Endodermal cell (in vitro differentiated cells): ENCODE measurements at regions not wholly inside any gene's neighbourhood (a gene's known extent, or its start where the extent isn't known, plus 50 kb on each side); places are given as distances from the start of the nearest gene placed in this dataset.

ENCODE experiments used
- DNase-seq: peaks from one replicate; pipeline ENCODE4 v3.0.0-alpha.2; 2017
- H3K27ac ChIP-seq: 2 replicates; pipeline ENCODE4 v1.5.1; 2013; ENCODE audit warnings: mild to moderate bottlenecking, low read depth, low read length, moderate library complexity
- H3K27me3 ChIP-seq: 2 replicates; pipeline ENCODE4 v1.6.1; 2013; ENCODE audit warnings: mild to moderate bottlenecking, low read length, moderate library complexity; ENCODE audit not compliant: insufficient read depth, control insufficient read depth, poor library complexity, severe bottlenecking
- H3K36me3 ChIP-seq: 2 replicates; pipeline ENCODE4 v1.7.0; 2013; ENCODE audit warnings: mild to moderate bottlenecking, low read length, moderate library complexity; ENCODE audit not compliant: control insufficient read depth, insufficient read depth
- H3K4me1 ChIP-seq: one replicate; pipeline ENCODE4 v1.7.0; 2013; ENCODE audit warnings: low read length; ENCODE audit not compliant: control insufficient read depth, insufficient read depth
- H3K4me3 ChIP-seq: 2 replicates; pipeline ENCODE4 v1.5.1; 2013; ENCODE audit warnings: mild to moderate bottlenecking, low read length, moderate library complexity
- H3K9ac ChIP-seq: 2 replicates; pipeline ENCODE4 v1.6.1; 2013; ENCODE audit warnings: mild to moderate bottlenecking, low read length, moderate library complexity; ENCODE audit not compliant: poor library complexity, severe bottlenecking; ENCODE audit errors: extremely low read depth
- H3K9me3 ChIP-seq: 2 replicates; pipeline ENCODE4 v1.6.1; 2013; ENCODE audit warnings: mild to moderate bottlenecking, low read length, moderate library complexity; ENCODE audit not compliant: control insufficient read depth
- H3K27ac Mint-ChIP-seq: 2 replicates; pipeline ENCODE4 v1.8.0; 2020; ENCODE audit warnings: mixed read lengths
- H3K27me3 Mint-ChIP-seq: 2 replicates; pipeline ENCODE4 v1.8.0; 2021; ENCODE audit warnings: mild to moderate bottlenecking, mixed read lengths; ENCODE audit not compliant: insufficient read depth
- H3K36me3 Mint-ChIP-seq: 2 replicates; pipeline ENCODE4 v1.8.0; 2020; ENCODE audit warnings: low read depth, mixed read lengths
- H3K4me1 Mint-ChIP-seq: 2 replicates; pipeline ENCODE4 v1.8.0; 2020; ENCODE audit warnings: mixed read lengths
- H3K4me3 Mint-ChIP-seq: 2 replicates; pipeline ENCODE4 v1.8.0; 2020; ENCODE audit warnings: mild to moderate bottlenecking, moderate library complexity, mixed read lengths
- H3K9me3 Mint-ChIP-seq: 2 replicates; pipeline ENCODE4 v1.8.0; 2020; ENCODE audit warnings: mild to moderate bottlenecking, mixed read lengths
- WGBS, 2 experiments: methylation state at CpG; one replicate each; pipeline versions ENCODE4 v1.1.5 to v1.1.7; 2013; ENCODE audit warnings: missing lambda C conversion rate in 2 of 2, mixed read lengths in 1 of 2; ENCODE audit not compliant: insufficient coverage in 1 of 2, insufficient read length in 1 of 2; 5-methylcytosine and 5-hydroxymethylcytosine counted together
- TF ChIP-seq, protein P1 (sequence below): fragments of 200-600 bp; sonication (generic); conservative IDR thresholded peaks from 2 replicates; pipeline ENCODE4 v1.5.0; 2021; ENCODE audit warnings: antibody characterized with exemption, mild to moderate bottlenecking

DNA sequence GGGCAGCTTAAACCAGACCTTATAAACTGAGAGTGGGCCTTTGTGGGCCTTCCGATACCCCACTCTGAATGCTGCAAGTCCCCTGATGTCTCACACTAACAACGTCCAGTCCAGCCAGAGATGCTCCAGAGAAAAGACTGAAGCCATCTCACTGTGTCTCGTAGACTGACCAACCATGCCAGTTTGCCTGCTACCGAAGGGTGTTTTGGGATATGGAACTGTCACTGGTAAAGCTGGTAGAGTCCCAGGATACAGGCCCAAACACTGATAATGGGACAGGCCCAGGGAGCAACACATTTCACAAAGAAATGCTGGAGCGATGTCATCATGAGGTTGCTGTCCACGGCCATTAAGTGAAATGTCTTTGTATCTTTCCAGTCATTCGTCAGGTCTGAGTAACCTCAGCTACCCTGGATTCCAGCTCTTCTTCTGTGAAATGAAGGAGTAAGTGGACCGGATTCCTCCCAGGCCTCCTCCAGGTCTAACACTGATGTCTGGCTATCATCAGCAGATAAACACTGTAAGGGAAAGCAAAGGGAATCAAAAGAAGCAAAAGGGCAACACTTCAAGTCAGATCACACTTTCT, 81.6 kb downstream of the SLC5A7 start:
- H3K36me3 Mint-ChIP-seq: no peaks in the 10 kb centered on the region
- Histone ChIP-seq H3K9me3 (no peaks in the 10 kb centered on the region), H3K4me1 (no peaks in the 10 kb centered on the region), H3K36me3 (no peaks in the 10 kb centered on the region), H3K4me3 (no peak overlapping the region), H3K27me3 (no peaks in the 10 kb centered on the region), H3K27ac (no peak overlapping the region), H3K9ac (no peak overlapping the region)
- no peak overlapping the region for H3K4me3 Mint-ChIP-seq
- TF ChIP-seq, protein P1, sequence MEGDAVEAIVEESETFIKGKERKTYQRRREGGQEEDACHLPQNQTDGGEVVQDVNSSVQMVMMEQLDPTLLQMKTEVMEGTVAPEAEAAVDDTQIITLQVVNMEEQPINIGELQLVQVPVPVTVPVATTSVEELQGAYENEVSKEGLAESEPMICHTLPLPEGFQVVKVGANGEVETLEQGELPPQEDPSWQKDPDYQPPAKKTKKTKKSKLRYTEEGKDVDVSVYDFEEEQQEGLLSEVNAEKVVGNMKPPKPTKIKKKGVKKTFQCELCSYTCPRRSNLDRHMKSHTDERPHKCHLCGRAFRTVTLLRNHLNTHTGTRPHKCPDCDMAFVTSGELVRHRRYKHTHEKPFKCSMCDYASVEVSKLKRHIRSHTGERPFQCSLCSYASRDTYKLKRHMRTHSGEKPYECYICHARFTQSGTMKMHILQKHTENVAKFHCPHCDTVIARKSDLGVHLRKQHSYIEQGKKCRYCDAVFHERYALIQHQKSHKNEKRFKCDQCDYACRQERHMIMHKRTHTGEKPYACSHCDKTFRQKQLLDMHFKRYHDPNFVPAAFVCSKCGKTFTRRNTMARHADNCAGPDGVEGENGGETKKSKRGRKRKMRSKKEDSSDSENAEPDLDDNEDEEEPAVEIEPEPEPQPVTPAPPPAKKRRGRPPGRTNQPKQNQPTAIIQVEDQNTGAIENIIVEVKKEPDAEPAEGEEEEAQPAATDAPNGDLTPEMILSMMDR: no peak
- H3K27ac Mint-ChIP-seq: no peak overlapping the region
- H3K9me3 Mint-ChIP-seq: no peaks in the 10 kb centered on the region
- no peak for DNase-seq
- H3K27me3 Mint-ChIP-seq: no peaks in the 10 kb centered on the region
- WGBS, 2 experiments: 93 to 94% methylated on average over 3 to 8 of the region's 8 CpGs
- H3K4me1 Mint-ChIP-seq: no peaks in the 10 kb centered on the region

DNA sequence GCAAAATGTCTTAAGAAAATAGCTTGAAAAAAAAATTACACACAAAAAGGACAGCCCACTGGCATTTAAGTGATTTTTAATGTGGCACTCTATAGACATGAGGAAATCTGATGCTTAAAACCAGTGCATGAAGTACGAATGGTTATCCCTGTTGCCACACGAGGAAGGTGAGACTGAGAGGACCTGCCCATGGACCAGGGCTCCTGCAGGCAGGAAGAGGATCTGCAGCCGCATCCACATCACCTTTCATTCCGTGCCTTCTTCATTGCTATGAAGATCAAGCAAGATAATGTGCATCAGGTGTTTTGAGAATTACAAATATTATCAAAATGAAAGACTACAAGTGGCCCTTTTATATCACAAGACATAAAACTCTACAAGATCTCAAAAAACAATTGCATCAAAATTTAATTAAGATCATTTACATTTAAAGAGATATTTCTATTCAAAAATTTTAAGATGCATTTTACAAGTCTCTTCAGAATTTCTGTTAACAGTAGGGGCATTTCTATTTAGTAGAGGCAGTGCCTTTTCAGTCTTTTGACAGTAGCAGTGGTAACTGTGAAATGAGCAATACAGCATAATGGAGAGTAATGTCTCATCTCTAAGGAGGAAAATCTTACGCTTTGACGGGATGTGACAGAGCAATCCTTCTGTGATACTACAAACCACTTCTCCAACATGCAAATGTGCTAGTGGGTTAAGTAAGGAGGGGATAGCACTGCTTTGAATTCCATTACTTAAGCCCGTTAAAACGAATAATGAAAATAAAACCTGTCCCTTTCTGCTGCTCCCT, 83.4 kb downstream of the SLC5A7 start:
- H3K27me3 Mint-ChIP-seq: no peaks in the 10 kb centered on the region
- H3K4me1 ChIP-seq: no peaks in the 10 kb centered on the region
- WGBS, 2 experiments: 84 to 94% methylated on average over 2 to 8 of the region's 8 CpGs
- no peak overlapping the region for H3K4me3 Mint-ChIP-seq
- H3K9ac ChIP-seq: no peak overlapping the region
- no peak overlapping the region for H3K4me3 ChIP-seq
- TF ChIP-seq, protein P1: peak; percentile 75
- no peaks in the 10 kb centered on the region for H3K36me3 Mint-ChIP-seq
- no peaks in the 10 kb centered on the region for H3K9me3 ChIP-seq
- H3K27ac Mint-ChIP-seq: no peak overlapping the region
- no peaks in the 10 kb centered on the region for H3K4me1 Mint-ChIP-seq
- H3K27ac ChIP-seq: no peak overlapping the region
- no peaks in the 10 kb centered on the region for H3K36me3 ChIP-seq
- H3K27me3 ChIP-seq: no peaks in the 10 kb centered on the region
- H3K9me3 Mint-ChIP-seq: no peaks in the 10 kb centered on the region
- peak; percentile 60 for DNase-seq

DNA sequence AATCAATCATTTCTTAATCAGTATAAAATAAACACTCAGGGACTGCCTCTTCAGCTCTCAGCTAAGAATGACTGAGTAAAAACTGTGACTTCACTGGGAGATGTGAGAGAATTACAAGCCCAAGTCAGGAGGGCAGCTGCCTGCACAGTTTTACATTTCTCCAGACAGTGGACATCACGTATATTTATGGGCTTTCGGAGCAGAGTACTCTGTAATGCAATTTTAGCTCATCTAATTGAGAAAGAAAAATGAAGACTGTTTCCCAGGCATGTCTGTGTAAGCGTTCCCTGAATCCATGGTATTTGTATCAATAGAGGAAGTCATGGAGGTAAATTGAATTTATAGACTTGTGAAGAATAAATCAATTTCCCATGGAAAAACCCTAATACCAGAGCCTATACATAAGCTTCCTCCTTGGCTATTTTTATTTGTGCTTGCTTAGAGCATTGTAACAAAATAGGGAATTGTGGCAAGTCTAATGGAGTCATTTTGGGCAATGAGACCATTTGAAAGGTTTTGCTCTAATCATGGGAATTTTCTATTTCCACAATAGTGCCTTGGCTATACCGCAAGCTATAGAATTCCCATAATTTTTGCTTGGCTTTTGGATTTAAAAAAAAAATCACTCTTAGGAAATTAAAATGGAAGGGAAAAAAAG, 87.2 kb downstream of the SLC5A7 start:
- no peak overlapping the region for H3K4me3 ChIP-seq
- H3K27ac ChIP-seq: no peak overlapping the region
- H3K27ac Mint-ChIP-seq: no peak overlapping the region
- H3K27me3 Mint-ChIP-seq: no peaks in the 10 kb centered on the region
- no peaks in the 10 kb centered on the region for H3K9me3 ChIP-seq
- no peaks in the 10 kb centered on the region for H3K4me1 ChIP-seq
- 94 to 95% methylated on average over 2 to 4 of the region's 4 CpGs for whole genome bisulfite sequencing, 2 experiments
- H3K36me3 ChIP-seq: no peaks in the 10 kb centered on the region
- no peaks in the 10 kb centered on the region for H3K9me3 Mint-ChIP-seq
- DNase-seq: no peak
- no peak overlapping the region for H3K4me3 Mint-ChIP-seq
- no peaks in the 10 kb centered on the region for H3K36me3 Mint-ChIP-seq
- H3K27me3 ChIP-seq: no peaks in the 10 kb centered on the region
- H3K9ac ChIP-seq: no peak overlapping the region
- TF ChIP-seq, protein P1: no peak
- no peaks in the 10 kb centered on the region for H3K4me1 Mint-ChIP-seq
